MCF 10A (cell line): ENCODE measurements at regions not wholly inside any gene's neighbourhood (a gene's known extent, or its start where the extent isn't known, plus 50 kb on each side); places are given as distances from the start of the nearest gene placed in this dataset.

Source experiments
- BruUV-seq: library from RNA; stranded (reverse); fragments of 400-500 nt; replicated peaks from 2 replicates; lab custom pipeline; 2021; lab: Mats Ljungman, UMichigan
- CTCF ChIA-PET: fragments of 300-600 bp; sonication (Branson Sonifier 250); formaldehyde crosslinking; extraction: SDS; loops from one replicate; lab custom pipeline; 2021; ENCODE audit warnings: antibody characterized with exemption, inconsistent platforms; lab: Yijun Ruan, JAX
- POLR2A ChIA-PET: fragments of 300-600, 350-650 bp; sonication (Branson Sonifier 250); formaldehyde crosslinking; extraction: SDS; loops from one replicate; lab custom pipeline; 2020; ENCODE audit warnings: antibody characterized with exemption, inconsistent platforms; lab: Yijun Ruan, JAX
- DNase-seq: peaks from one replicate; pipeline ENCODE4 v3.0.0-alpha.2; 2018; ENCODE audit not compliant: unreplicated experiment
- H3K27ac Mint-ChIP-seq: one replicate; pipeline ENCODE4 v1.8.0; 2022; ENCODE audit warnings: mild to moderate bottlenecking, low read depth, mixed read lengths; ENCODE audit not compliant: unreplicated experiment
- H3K27me3 Mint-ChIP-seq: one replicate; pipeline ENCODE4 v1.8.0; 2022; ENCODE audit warnings: mixed read lengths; ENCODE audit not compliant: insufficient read depth, unreplicated experiment
- H3K36me3 Mint-ChIP-seq: one replicate; pipeline ENCODE4 v1.8.0; 2022; ENCODE audit warnings: mild to moderate bottlenecking, moderate library complexity, mixed read lengths; ENCODE audit not compliant: insufficient read depth, unreplicated experiment
- H3K4me1 Mint-ChIP-seq: one replicate; pipeline ENCODE4 v1.8.0; 2022; ENCODE audit warnings: mixed read lengths; ENCODE audit not compliant: insufficient read depth, unreplicated experiment
- H3K4me3 Mint-ChIP-seq: one replicate; pipeline ENCODE4 v1.8.0; 2022; ENCODE audit warnings: mild to moderate bottlenecking, moderate library complexity, mixed read lengths; ENCODE audit not compliant: unreplicated experiment
- H3K9me3 Mint-ChIP-seq: one replicate; pipeline ENCODE4 v1.8.0; 2022; ENCODE audit warnings: mixed read lengths; ENCODE audit not compliant: unreplicated experiment
- CTCF ChIP-seq: fragments of 200-600 bp; IDR thresholded peaks from one replicate; pipeline ENCODE4 v1.8.0; 2022; ENCODE audit warnings: antibody characterized with exemption, mild to moderate bottlenecking; ENCODE audit not compliant: unreplicated experiment
- intact Hi-C: fragments of 100-400 bp; cut with micrococcal nuclease; formaldehyde crosslinking; loops from 2 replicates; pipeline ENCODE4 v1.14.1; 2022

GRCh38 chr4:17367201-17367600 is 144.7 kb downstream of the QDPR start:
- H3K4me3 Mint-ChIP-seq = no peak overlapping the region
- no TSS peak for BruUV-seq
- H3K27ac Mint-ChIP-seq = no peak overlapping the region
- H3K4me1 Mint-ChIP-seq = no peaks in the 10 kb centered on the region
- no peaks in the 10 kb centered on the region for H3K9me3 Mint-ChIP-seq
- no peaks in the 10 kb centered on the region for H3K36me3 Mint-ChIP-seq
- POLR2A ChIA-PET = no interaction called here
- peaks cover 8% of the 10 kb centered on the region for H3K27me3 Mint-ChIP-seq
- no peak for DNase-seq
- CTCF ChIA-PET = interaction anchor here (1.2 to 2.4 kb wide), 4 partner anchors 19 to 102 kb away, joined by 3 to 6 read pairs (median 4); no protein-coding TSS in a partner anchor
- intact Hi-C loops = no loop called here
- no peak for TF ChIP-seq CTCF

- TF ChIP-seq CTCF = no peak
- H3K4me1 Mint-ChIP-seq = no peaks in the 10 kb centered on the region
- no peak overlapping the region for H3K27ac Mint-ChIP-seq
- H3K9me3 Mint-ChIP-seq = no peaks in the 10 kb centered on the region
- ChIA-PET CTCF (interaction anchor here (0.5 to 2.4 kb wide), 2 partner anchors 18 to 524 kb away, joined by 3 to 6 read pairs; no protein-coding TSS in a partner anchor), POLR2A (no interaction called here)
- no peaks in the 10 kb centered on the region for H3K36me3 Mint-ChIP-seq
- no peak overlapping the region for H3K4me3 Mint-ChIP-seq
- peaks cover 15% of the 10 kb centered on the region for H3K27me3 Mint-ChIP-seq
- intact Hi-C loops = no loop called here
- BruUV-seq = no TSS peak
- no peak for DNase-seq
Measured at GRCh38 chr4:17366496-17366895, 145.4 kb downstream of the QDPR start.

GRCh38 chr4:17362430-17362829 is 149.5 kb downstream of the QDPR start:
- H3K4me1 Mint-ChIP-seq = no peaks in the 10 kb centered on the region
- DNase-seq = no peak
- BruUV-seq = no TSS peak
- no peaks in the 10 kb centered on the region for H3K36me3 Mint-ChIP-seq
- ChIA-PET CTCF (interaction anchor here (0.6 to 2.9 kb wide), 2 partner anchors 16 to 846 kb away, joined by 3 to 12 read pairs; no protein-coding TSS in a partner anchor), POLR2A (no interaction called here)
- H3K27ac Mint-ChIP-seq = no peak overlapping the region
- peaks cover 19% of the 10 kb centered on the region for H3K27me3 Mint-ChIP-seq
- no peak overlapping the region for H3K4me3 Mint-ChIP-seq
- no peak for TF ChIP-seq CTCF
- no peaks in the 10 kb centered on the region for H3K9me3 Mint-ChIP-seq
- intact Hi-C loops = no loop called here

- no peaks in the 10 kb centered on the region for H3K36me3 Mint-ChIP-seq
- H3K9me3 Mint-ChIP-seq = peaks cover 7% of the 10 kb centered on the region
- no peak for TF ChIP-seq CTCF
- H3K4me1 Mint-ChIP-seq = no peaks in the 10 kb centered on the region
- H3K4me3 Mint-ChIP-seq = no peak overlapping the region
- no peak overlapping the region for H3K27ac Mint-ChIP-seq
- H3K27me3 Mint-ChIP-seq = peaks cover 54% of the 10 kb centered on the region
- ChIA-PET CTCF (interaction anchor here (0.5 to 4.9 kb wide), 5 partner anchors 10 to 853 kb away, joined by 3 to 28 read pairs (median 6); no protein-coding TSS in a partner anchor), POLR2A (no interaction called here)
- no TSS peak for BruUV-seq
- no peak for DNase-seq
- intact Hi-C loops = no loop called here
Measured at GRCh38 chr4:17358241-17358640, 153.6 kb downstream of the QDPR start.
